ENCODE measurements at regions not wholly inside any gene's neighbourhood (a gene's known extent, or its start where the extent isn't known, plus 50 kb on each side); places are given as distances from the start of the nearest gene placed in this dataset.

GRCh38 chr9:119795395-119795794, 426.2 kb upstream of the BRINP1 start:
- no peak overlapping the region for H3K4me3 ChIP-seq (ENCODE audit: low read depth, low read length)
- POLR2A ChIA-PET = no interaction called here
- CTCF ChIA-PET = no interaction called here
- no peak for DNase-seq (ENCODE audit: low read depth, low spot score)
- no peak for TF ChIP-seq CTCF (IDR thresholded peaks at IDR 0.05; ENCODE audit: insufficient read depth, low read length, missing control alignments)

GRCh38 chr9:119794836-119795235, 425.6 kb upstream of the BRINP1 start:
- TF ChIP-seq CTCF (IDR thresholded peaks at IDR 0.05; ENCODE audit: insufficient read depth, low read length, missing control alignments) = no peak
- DNase-seq (ENCODE audit: low read depth, low spot score) = no peak
- POLR2A ChIA-PET = no interaction called here
- CTCF ChIA-PET = no interaction called here
- H3K4me3 ChIP-seq (ENCODE audit: low read depth, low read length) = no peak overlapping the region

- ChIA-PET CTCF (no interaction called here), POLR2A (no interaction called here)
- no peak overlapping the region for H3K4me3 ChIP-seq (ENCODE audit: low read depth, low read length)
- no peak for DNase-seq (ENCODE audit: low read depth, low spot score)
- TF ChIP-seq CTCF (IDR thresholded peaks at IDR 0.05; ENCODE audit: insufficient read depth, low read length, missing control alignments) = no peak
Measured at GRCh38 chr9:119793218-119793617, 424.0 kb upstream of the BRINP1 start.

GRCh38 chr9:119792242-119792641, 423.0 kb upstream of the BRINP1 start:
- POLR2A ChIA-PET = no interaction called here
- H3K4me3 ChIP-seq (ENCODE audit: low read depth, low read length) = no peak overlapping the region
- no peak for DNase-seq (ENCODE audit: low read depth, low spot score)
- CTCF ChIA-PET = no interaction called here
- TF ChIP-seq CTCF (IDR thresholded peaks at IDR 0.05; ENCODE audit: insufficient read depth, low read length, missing control alignments) = no peak

- no peak for TF ChIP-seq CTCF (IDR thresholded peaks at IDR 0.05; ENCODE audit: insufficient read depth, low read length, missing control alignments)
- no peak overlapping the region for H3K4me3 ChIP-seq (ENCODE audit: low read depth, low read length)
- CTCF ChIA-PET = no interaction called here
- DNase-seq (ENCODE audit: low read depth, low spot score) = no peak
- POLR2A ChIA-PET = no interaction called here
Measured at GRCh38 chr9:119789987-119790386, 420.8 kb upstream of the BRINP1 start.

GRCh38 chr9:119788921-119789320, 419.7 kb upstream of the BRINP1 start:
- DNase-seq (ENCODE audit: low read depth, low spot score) = no peak
- TF ChIP-seq CTCF (IDR thresholded peaks at IDR 0.05; ENCODE audit: insufficient read depth, low read length, missing control alignments) = no peak
- H3K4me3 ChIP-seq (ENCODE audit: low read depth, low read length) = no peak overlapping the region
- ChIA-PET POLR2A (no interaction called here), CTCF (no interaction called here)
